ENCODE measurements at regions not wholly inside any gene's neighbourhood (a gene's known extent, or its start where the extent isn't known, plus 50 kb on each side); places are given as distances from the start of the nearest gene placed in this dataset.

DNA sequence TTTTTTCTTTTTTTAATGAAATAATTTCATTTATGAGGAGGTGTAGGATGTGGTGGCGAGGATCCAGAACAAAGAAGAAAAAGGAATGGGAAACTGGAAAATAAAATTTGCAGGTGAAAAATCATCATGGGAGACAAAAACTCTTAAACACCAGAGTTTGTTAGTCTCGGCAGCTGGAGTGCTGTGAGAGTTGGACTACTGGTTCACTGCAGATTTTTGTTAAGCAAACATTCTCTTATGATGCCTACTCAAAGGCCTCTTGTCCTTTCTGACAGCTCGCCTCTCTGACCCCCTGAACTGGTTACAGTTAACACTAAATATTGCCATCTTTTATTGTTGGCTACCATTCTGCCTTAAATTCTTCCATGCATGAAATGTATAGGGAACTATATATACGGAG is 152.4 kb upstream of the DPH6 start:
- TF ChIP-seq RFX5 (IDR thresholded peaks at IDR 0.05; ENCODE audit: low read depth, low read length) (no peak), FOS (IDR thresholded peaks at IDR 0.05; ENCODE audit: borderline replicate concordance, extremely low read depth, insufficient read length) (no peak), TCF7 (IDR thresholded peaks at IDR 0.05; ENCODE audit: borderline replicate concordance) (no peak), SIN3A (IDR thresholded peaks at IDR 0.05; ENCODE audit: low read depth, low read length) (no peak), RAD21 (IDR thresholded peaks at IDR 0.05; ENCODE audit: insufficient read depth, low read depth, low read length) (no peak), NRF1 (conservative IDR thresholded peaks at IDR 0.05; ENCODE audit: low read depth, low read length) (no peak), EZH2 (IDR thresholded peaks at IDR 0.05; ENCODE audit: borderline replicate concordance, control insufficient read depth, low read depth, low read length) (no peak), POLR2AphosphoS5 (IDR thresholded peaks at IDR 0.05; ENCODE audit: low read length) (no peak), GATAD2B (conservative IDR thresholded peaks at IDR 0.05; ENCODE audit: low read depth) (no peak)
- TF ChIP-seq, protein P1, sequence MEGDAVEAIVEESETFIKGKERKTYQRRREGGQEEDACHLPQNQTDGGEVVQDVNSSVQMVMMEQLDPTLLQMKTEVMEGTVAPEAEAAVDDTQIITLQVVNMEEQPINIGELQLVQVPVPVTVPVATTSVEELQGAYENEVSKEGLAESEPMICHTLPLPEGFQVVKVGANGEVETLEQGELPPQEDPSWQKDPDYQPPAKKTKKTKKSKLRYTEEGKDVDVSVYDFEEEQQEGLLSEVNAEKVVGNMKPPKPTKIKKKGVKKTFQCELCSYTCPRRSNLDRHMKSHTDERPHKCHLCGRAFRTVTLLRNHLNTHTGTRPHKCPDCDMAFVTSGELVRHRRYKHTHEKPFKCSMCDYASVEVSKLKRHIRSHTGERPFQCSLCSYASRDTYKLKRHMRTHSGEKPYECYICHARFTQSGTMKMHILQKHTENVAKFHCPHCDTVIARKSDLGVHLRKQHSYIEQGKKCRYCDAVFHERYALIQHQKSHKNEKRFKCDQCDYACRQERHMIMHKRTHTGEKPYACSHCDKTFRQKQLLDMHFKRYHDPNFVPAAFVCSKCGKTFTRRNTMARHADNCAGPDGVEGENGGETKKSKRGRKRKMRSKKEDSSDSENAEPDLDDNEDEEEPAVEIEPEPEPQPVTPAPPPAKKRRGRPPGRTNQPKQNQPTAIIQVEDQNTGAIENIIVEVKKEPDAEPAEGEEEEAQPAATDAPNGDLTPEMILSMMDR (IDR thresholded peaks at IDR 0.05 in 2 of 3, conservative IDR thresholded peaks at IDR 0.05 in 1 of 3; ENCODE audit: control insufficient read depth in 2 of 3, extremely low read depth in 1 of 3, insufficient read depth in 1 of 3, low read depth in 3 of 3, low read length in 3 of 3): no peak

Measured in GM12878 (cell line).